Uterus (tissue), 2 donors: ENCODE measurements at regions not wholly inside any gene's neighbourhood (a gene's known extent, or its start where the extent isn't known, plus 50 kb on each side); places are given as distances from the start of the nearest gene placed in this dataset.

Source experiments
- CTCF ChIP-seq, 4 experiments: fragments of 200-600 bp in 2 of 4; fragments of 450-650 bp in 2 of 4; sonication (generic) in 2 of 4; IDR thresholded peaks; one replicate each; pipeline ENCODE4 v1.5.1; 2016 to 2019; ENCODE audit warnings: antibody characterized with exemption in 4 of 4, mild to moderate bottlenecking in 2 of 4, moderate library complexity in 1 of 4
- POLR2A ChIP-seq, 2 donors: fragments of 450-650 bp; IDR thresholded peaks; one replicate each; pipeline ENCODE4 v1.6.1; 2016; ENCODE audit warnings: antibody characterized with exemption in 2 of 2, mild to moderate bottlenecking in 1 of 2, moderate library complexity in 1 of 2

- TF ChIP-seq POLR2A (IDR thresholded peaks at IDR 0.05): no peak
- no peak for TF ChIP-seq CTCF (IDR thresholded peaks at IDR 0.05)
Observed at GRCh38 chr5:136890431-136891148, 525.2 kb upstream of the TRPC7 start.
